ENCODE measurements at regions not wholly inside any gene's neighbourhood (a gene's known extent, or its start where the extent isn't known, plus 50 kb on each side); places are given as distances from the start of the nearest gene placed in this dataset.

GRCh38 chr15:97059281-97059680 is 728.8 kb downstream of the NR2F2 start:
- H2BK20ac ChIP-seq (ENCODE audit: low read depth, low read length): no peak overlapping the region
- ATAC-seq (ENCODE audit: low read depth) (no peak), DNase-seq (no peak)
- no peak overlapping the region for H2AK5ac ChIP-seq (ENCODE audit: low read depth, low read length)
- dilution Hi-C loops (cut with HindIII; ENCODE audit: low sequenced_read_pairs, unreplicated experiment) (no loop called here), in situ Hi-C loops (cut with MboI; ENCODE audit: low sequenced_read_pairs) (no loop called here), intact Hi-C loops (cut with micrococcal nuclease) (no loop called here)
- POLR2A ChIA-PET (ENCODE audit: unreplicated experiment): no interaction called here
- H2BK5ac ChIP-seq (ENCODE audit: low read depth, low read length, poor library complexity, severe bottlenecking): no peak overlapping the region
- no peak overlapping the region for H3K23ac ChIP-seq (ENCODE audit: low read depth, low read length)
- H3K27ac ChIP-seq (ENCODE audit: insufficient read depth, low read length): no peak overlapping the region
- H3K4me3 ChIP-seq (ENCODE audit: insufficient read depth, low read depth, low read length): no peak overlapping the region
- H2AFZ ChIP-seq (replicated peaks; ENCODE audit: low read length, poor library complexity): no peak overlapping the region
- no peak overlapping the region for H3K4me2 ChIP-seq (ENCODE audit: low read depth, low read length)
- H2AK9ac ChIP-seq (replicated peaks; ENCODE audit: low read depth, low read length, poor library complexity): no peak overlapping the region
- H2BK15ac ChIP-seq (ENCODE audit: low read depth, low read length): no peak overlapping the region
- H3K4me1 ChIP-seq (ENCODE audit: control insufficient read depth, insufficient read depth, low read length): no peaks in the 10 kb centered on the region
- H3K9me3 ChIP-seq (ENCODE audit: control insufficient read depth, insufficient read depth, low read length): 0 out of 2 replicates have a peak, but pooled peaks cover 2% of the 10 kb centered on the region
- H3K14ac ChIP-seq (replicated peaks; ENCODE audit: low read depth, low read length): no peak overlapping the region
- no peak overlapping the region for H4K5ac ChIP-seq (ENCODE audit: low read depth, low read length)
- H3K4ac ChIP-seq (ENCODE audit: low read depth, low read length): no peak overlapping the region
- no peak overlapping the region for H4K91ac ChIP-seq (ENCODE audit: insufficient read depth, low read depth, low read length)
- CTCF ChIA-PET: no interaction called here
- no peak overlapping the region for H2BK120ac ChIP-seq (ENCODE audit: low read depth, low read length)
- H3K18ac ChIP-seq (ENCODE audit: low read depth, low read length): no peak overlapping the region
- H3K9ac ChIP-seq (ENCODE audit: low read depth, low read length): no peak overlapping the region
- H4K8ac ChIP-seq (ENCODE audit: low read depth in 2 of 2, low read length in 2 of 2): no peak overlapping the region
- no peak for TF ChIP-seq MXI1 (IDR thresholded peaks at IDR 0.05; ENCODE audit: borderline replicate concordance, low read depth, low read length)
- H3K27me3 ChIP-seq (ENCODE audit: control insufficient read depth, insufficient read depth, low read length): no peaks in the 10 kb centered on the region
- H3K56ac ChIP-seq (ENCODE audit: extremely low read depth, insufficient read depth, low read length): no peak overlapping the region
- no CpG with 5 or more reads among the region's 5 CpGs for WGBS, 2 experiments (ENCODE audit: extremely low coverage in 2 of 2, insufficient read length in 1 of 2)
- H3K79me1 ChIP-seq (ENCODE audit: low read depth in 1 of 2, low read length in 2 of 2): no peaks in the 10 kb centered on the region
- no peaks in the 10 kb centered on the region for H3K9me1 ChIP-seq (ENCODE audit: insufficient read depth, low read length)
- no TSS peak for BruUV-seq (replicated peaks)
- H4K20me1 ChIP-seq (ENCODE audit: insufficient read depth, low read length): no peaks in the 10 kb centered on the region
- H3K36me3 ChIP-seq (ENCODE audit: control insufficient read depth, insufficient read depth, low read length): no peaks in the 10 kb centered on the region

Measured in IMR-90 (cell line).